B cell (primary cell): ENCODE measurements at regions not wholly inside any gene's neighbourhood (a gene's known extent, or its start where the extent isn't known, plus 50 kb on each side); places are given as distances from the start of the nearest gene placed in this dataset.

Experiments used
- ATAC-seq: fragments of 200-7000 bp; cut with Tn5 transposase; one replicate; pipeline ENCODE4 v1.10.0; 2021; ENCODE audit warnings: low read depth, mild to moderate bottlenecking, moderate number of reproducible peaks, moderate library complexity
- CTCF ChIA-PET: fragments of 350-600 bp; sonication (Branson Sonifier 250); formaldehyde crosslinking; loops from one replicate; lab custom pipeline; 2021; ENCODE audit warnings: antibody characterized with exemption, inconsistent platforms; lab: Charles Lee
- POLR2A ChIA-PET: fragments of 350-600 bp; sonication (Branson Sonifier 250); formaldehyde crosslinking; loops from one replicate; lab custom pipeline; 2021; ENCODE audit warnings: antibody characterized with exemption; lab: Charles Lee
- DNase-seq: peaks from one replicate; pipeline ENCODE4 v3.0.0; 2013
- H2AFZ ChIP-seq: 2 replicates; pipeline ENCODE4 v1.6.1; 2012; ENCODE audit warnings: mild to moderate bottlenecking, low read depth, low read length; ENCODE audit not compliant: insufficient read depth, poor library complexity, severe bottlenecking
- H3K27ac ChIP-seq, 2 donors: 1 replicate in 1 of 2; 2 replicates in 1 of 2; pipeline ENCODE4 v1.5.1; 2012 to 2013; ENCODE audit warnings: low read length in 2 of 2, mild to moderate bottlenecking in 2 of 2, moderate library complexity in 1 of 2
- H3K27me3 ChIP-seq, 4 experiments: fragments of 200-600 bp in 1 of 4; sonication (generic) in 1 of 4; replicated peaks in 1 of 4; 1 replicate in 2 of 4; 2 replicates in 2 of 4; pipeline versions ENCODE4 v1.6.1 to v1.7.0; 2013 to 2016; ENCODE audit warnings: low read length in 3 of 4, mild to moderate bottlenecking in 2 of 4, mixed read lengths in 1 of 4, moderate library complexity in 1 of 4; ENCODE audit not compliant: insufficient read depth in 4 of 4, control insufficient read depth in 3 of 4; ENCODE audit errors: control extremely low read depth in 1 of 4
- H3K36me3 ChIP-seq, 2 experiments: replicated peaks in 1 of 2; 1 replicate in 1 of 2; 2 replicates in 1 of 2; pipeline versions ENCODE4 v1.6.1 to v1.7.1; 2013; ENCODE audit warnings: low read length in 1 of 2; ENCODE audit not compliant: insufficient read depth in 2 of 2, control insufficient read depth in 1 of 2; ENCODE audit errors: control extremely low read depth in 1 of 2, extremely low read depth in 1 of 2
- H3K4me1 ChIP-seq, 2 donors: fragments of 200-600 bp in 1 of 2; sonication (generic) in 1 of 2; 1 replicate in 1 of 2; 2 replicates in 1 of 2; pipeline versions ENCODE4 v1.5.1 to v1.6.1; 2013 to 2017; ENCODE audit warnings: low read length in 2 of 2; ENCODE audit not compliant: control insufficient read depth in 2 of 2, insufficient read depth in 2 of 2
- H3K4me2 ChIP-seq: replicated peaks from 2 replicates; pipeline ENCODE3; 2012; ENCODE audit warnings: mild to moderate bottlenecking, low read depth, low read length; ENCODE audit not compliant: poor library complexity, severe bottlenecking
- H3K4me3 ChIP-seq, 5 experiments: fragments of 200-600 bp in 1 of 5; sonication (generic) in 1 of 5; 1 replicate in 3 of 5; 2 replicates in 2 of 5; pipeline versions ENCODE4 v1.5.1 to v1.7.0; 2011 to 2016; ENCODE audit warnings: low read length in 4 of 5, mild to moderate bottlenecking in 4 of 5, low read depth in 2 of 5, control low read depth in 1 of 5, moderate library complexity in 1 of 5; ENCODE audit not compliant: insufficient read depth in 1 of 5; ENCODE audit errors: control extremely low read depth in 1 of 5, extremely low read depth in 1 of 5
- H3K79me2 ChIP-seq: fragments of 200-600 bp; sonication (generic); one replicate; pipeline ENCODE4 v1.6.0; 2016; ENCODE audit warnings: low read length; ENCODE audit not compliant: control insufficient read depth, insufficient read depth
- H3K9ac ChIP-seq: fragments of 200-600 bp; sonication (generic); 2 replicates; pipeline ENCODE4 v1.6.1; 2017; ENCODE audit warnings: mild to moderate bottlenecking, low read length, moderate library complexity
- H3K9me3 ChIP-seq, 3 donors: one replicate each; pipeline versions ENCODE4 v1.6.1 to v1.7.1; 2013; ENCODE audit warnings: low read length in 2 of 3; ENCODE audit not compliant: control insufficient read depth in 2 of 3, insufficient read depth in 1 of 3; ENCODE audit errors: control extremely low read depth in 1 of 3
- H4K20me1 ChIP-seq: 2 replicates; pipeline ENCODE4 v1.6.0; 2012; ENCODE audit warnings: mild to moderate bottlenecking, low read length; ENCODE audit not compliant: insufficient read depth, control insufficient read depth, poor library complexity, severe bottlenecking
- H3K27ac Mint-ChIP-seq: one replicate; pipeline ENCODE4 v1.8.0; 2021; ENCODE audit warnings: mixed read lengths
- H3K27me3 Mint-ChIP-seq: one replicate; pipeline ENCODE4 v1.8.0; 2021; ENCODE audit warnings: mixed read lengths
- H3K4me1 Mint-ChIP-seq: one replicate; pipeline ENCODE4 v1.8.0; 2021; ENCODE audit warnings: mixed read lengths
- H3K4me3 Mint-ChIP-seq: one replicate; pipeline ENCODE4 v1.8.0; 2021; ENCODE audit warnings: mixed read lengths
- H3K9me3 Mint-ChIP-seq: one replicate; pipeline ENCODE4 v1.8.0; 2022; ENCODE audit warnings: mixed read lengths; ENCODE audit not compliant: insufficient read depth
- EZH2 ChIP-seq: IDR thresholded peaks from 2 replicates; pipeline ENCODE4 v1.6.1; 2012; ENCODE audit warnings: borderline replicate concordance, low read depth, mild to moderate bottlenecking, moderate library complexity, low read length; ENCODE audit not compliant: insufficient read depth, poor library complexity, severe bottlenecking
- WGBS: methylation state at CpG from one replicate; pipeline ENCODE4 v1.1.5; 2013; ENCODE audit warnings: missing lambda C conversion rate; ENCODE audit not compliant: insufficient coverage; 5-methylcytosine and 5-hydroxymethylcytosine counted together
- intact Hi-C: fragments of 100-400 bp; cut with micrococcal nuclease; formaldehyde crosslinking; loops from one replicate; pipeline ENCODE4 v1.10.0; 2022
- TF ChIP-seq, protein P1 (sequence below): fragments of 200-600 bp; IDR thresholded peaks from one replicate; pipeline ENCODE4 v1.8.0; 2022; ENCODE audit warnings: antibody characterized with exemption, mild to moderate bottlenecking

DNA sequence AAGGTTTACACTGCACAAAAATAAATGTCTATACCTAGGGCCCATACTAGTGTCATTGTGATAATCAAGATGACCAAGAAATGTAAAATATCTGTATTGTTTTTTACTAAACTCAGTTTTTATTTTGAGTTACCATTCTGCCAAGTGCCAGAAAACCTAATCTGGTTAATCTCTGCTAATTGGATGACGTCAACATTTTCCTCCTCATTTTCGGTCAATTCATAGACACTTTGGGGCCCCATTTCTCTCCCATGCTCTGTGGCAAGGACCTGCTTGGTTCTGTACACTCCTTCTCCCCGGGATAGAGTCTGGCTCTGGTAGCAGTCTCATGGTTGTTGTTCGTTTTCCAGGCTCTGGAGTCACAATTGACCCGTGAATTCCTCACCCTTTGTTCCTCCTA is 186.5 kb upstream of the TCF4 start:
- no peaks in the 10 kb centered on the region for H3K9me3 ChIP-seq

DNA sequence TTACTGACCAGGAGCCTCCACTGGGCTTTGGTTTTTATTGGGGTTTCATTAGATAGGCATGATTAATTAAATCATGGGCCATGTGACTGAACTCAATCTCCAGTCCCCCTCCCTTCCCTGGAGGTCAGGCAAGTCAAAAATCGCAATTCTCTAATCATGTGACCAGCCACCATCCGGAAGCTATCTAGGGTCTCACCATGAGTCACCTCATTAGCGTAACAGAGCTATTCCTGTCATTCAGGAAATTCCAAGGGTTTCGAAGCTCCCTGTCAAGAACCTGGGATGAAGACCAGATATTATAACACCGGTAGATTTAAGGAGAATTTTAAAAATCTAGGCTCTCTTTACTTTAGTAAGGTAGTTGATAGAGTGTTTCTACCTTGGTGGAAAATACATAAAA is 180.3 kb upstream of the TCF4 start:
- no peaks in the 10 kb centered on the region for H3K9me3 ChIP-seq
- Mint-ChIP-seq H3K4me3 (no peak overlapping the region), H3K4me1 (peaks cover 6% of the 10 kb centered on the region), H3K9me3 (no peaks in the 10 kb centered on the region), H3K27ac (no peak overlapping the region), H3K27me3 (peaks cover 3% of the 10 kb centered on the region)
- peaks cover 3% of the 10 kb centered on the region in 2 donors for H3K4me1 ChIP-seq
- H3K36me3 ChIP-seq: no peaks in the 10 kb centered on the region
- H3K4me3 ChIP-seq: no peak overlapping the region
- ATAC-seq (no peak), DNase-seq (no peak)
- TF ChIP-seq, protein P1, sequence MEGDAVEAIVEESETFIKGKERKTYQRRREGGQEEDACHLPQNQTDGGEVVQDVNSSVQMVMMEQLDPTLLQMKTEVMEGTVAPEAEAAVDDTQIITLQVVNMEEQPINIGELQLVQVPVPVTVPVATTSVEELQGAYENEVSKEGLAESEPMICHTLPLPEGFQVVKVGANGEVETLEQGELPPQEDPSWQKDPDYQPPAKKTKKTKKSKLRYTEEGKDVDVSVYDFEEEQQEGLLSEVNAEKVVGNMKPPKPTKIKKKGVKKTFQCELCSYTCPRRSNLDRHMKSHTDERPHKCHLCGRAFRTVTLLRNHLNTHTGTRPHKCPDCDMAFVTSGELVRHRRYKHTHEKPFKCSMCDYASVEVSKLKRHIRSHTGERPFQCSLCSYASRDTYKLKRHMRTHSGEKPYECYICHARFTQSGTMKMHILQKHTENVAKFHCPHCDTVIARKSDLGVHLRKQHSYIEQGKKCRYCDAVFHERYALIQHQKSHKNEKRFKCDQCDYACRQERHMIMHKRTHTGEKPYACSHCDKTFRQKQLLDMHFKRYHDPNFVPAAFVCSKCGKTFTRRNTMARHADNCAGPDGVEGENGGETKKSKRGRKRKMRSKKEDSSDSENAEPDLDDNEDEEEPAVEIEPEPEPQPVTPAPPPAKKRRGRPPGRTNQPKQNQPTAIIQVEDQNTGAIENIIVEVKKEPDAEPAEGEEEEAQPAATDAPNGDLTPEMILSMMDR: no peak
- TF ChIP-seq EZH2: no peak
- WGBS: 90% methylated on average over 4 of the region's 5 CpGs
- H4K20me1 ChIP-seq: no peaks in the 10 kb centered on the region
- POLR2A ChIA-PET: no interaction called here
- no peak overlapping the region for H3K9ac ChIP-seq
- H3K27ac ChIP-seq: no peak overlapping the region
- intact Hi-C loops: loop anchor here (10.0 kb wide), 1 partner anchor 47 kb away; no protein-coding TSS in a partner anchor
- H3K79me2 ChIP-seq: no peaks in the 10 kb centered on the region
- H2AFZ ChIP-seq: no peak overlapping the region
- H3K4me2 ChIP-seq: no peak overlapping the region
- H3K27me3 ChIP-seq: no peaks in the 10 kb centered on the region
- CTCF ChIA-PET: no interaction called here

More for the DNA sequence above, 186.5 kb upstream of the TCF4 start:
- Histone ChIP-seq H4K20me1 (no peaks in the 10 kb centered on the region), H3K9ac (no peak overlapping the region), H3K36me3 (no peaks in the 10 kb centered on the region), H3K4me3 (no peak overlapping the region), H3K4me1 (peaks cover 11 to 12% of the 10 kb centered on the region in 2 donors), H2AFZ (no peak overlapping the region), H3K79me2 (no peaks in the 10 kb centered on the region), H3K4me2 (no peak overlapping the region), H3K27ac (no peak overlapping the region), H3K27me3 (peaks cover 0 to 4% (median 0%) of the 10 kb centered on the region in 4 experiments)
- ChIA-PET CTCF (no interaction called here), POLR2A (no interaction called here)
- 93% methylated on average over 5 of the region's 5 CpGs for WGBS
- Mint-ChIP-seq H3K4me3 (no peak overlapping the region), H3K9me3 (no peaks in the 10 kb centered on the region), H3K27ac (no peak overlapping the region), H3K4me1 (peaks cover 19% of the 10 kb centered on the region), H3K27me3 (peaks cover 7% of the 10 kb centered on the region)
- no peak for ATAC-seq
- intact Hi-C loops: loop anchor here (10.0 kb wide), 3 partner anchors 260 to 530 kb away; no protein-coding TSS in a partner anchor
- TF ChIP-seq, protein P1: no peak
- no peak for TF ChIP-seq EZH2
- no peak for DNase-seq
